GM04504 (cell line): ENCODE measurements at regions not wholly inside any gene's neighbourhood (a gene's known extent, or its start where the extent isn't known, plus 50 kb on each side); places are given as distances from the start of the nearest gene placed in this dataset.

ENCODE experiments used
- DNase-seq: peaks from one replicate; pipeline ENCODE4 v3.0.0-alpha.2; 2012; ENCODE audit warnings: low read depth

GRCh38 chr16:26189536-26189935, 497.8 kb downstream of the HS3ST4 start:
- DNase-seq: no peak

GRCh38 chr16:26194526-26194925, 502.8 kb downstream of the HS3ST4 start:
- DNase-seq: no peak

- no peak for DNase-seq
Observed at GRCh38 chr16:26195225-26195624, 503.5 kb downstream of the HS3ST4 start.

- DNase-seq: no peak
Observed at GRCh38 chr16:26196310-26196709, 504.6 kb downstream of the HS3ST4 start.

GRCh38 chr16:26196802-26197201, 505.0 kb downstream of the HS3ST4 start:
- DNase-seq: no peak

- no peak for DNase-seq
Observed at GRCh38 chr16:26197707-26198106, 505.9 kb downstream of the HS3ST4 start.

GRCh38 chr16:26198221-26198620, 506.5 kb downstream of the HS3ST4 start:
- no peak for DNase-seq

GRCh38 chr16:26204138-26204537, 512.4 kb downstream of the HS3ST4 start:
- no peak for DNase-seq

GRCh38 chr16:26211542-26211941, 519.8 kb downstream of the HS3ST4 start:
- DNase-seq: no peak

- DNase-seq: no peak
Observed at GRCh38 chr16:26212599-26212998, 520.8 kb downstream of the HS3ST4 start.

GRCh38 chr16:26214581-26215174, 522.9 kb downstream of the HS3ST4 start:
- DNase-seq: no peak

GRCh38 chr16:26220894-26221293, 529.1 kb downstream of the HS3ST4 start:
- DNase-seq: no peak

GRCh38 chr16:26231647-26232046, 539.9 kb downstream of the HS3ST4 start:
- no peak for DNase-seq

- no peak for DNase-seq
Observed at GRCh38 chr16:26240807-26241206, 549.0 kb downstream of the HS3ST4 start.

- DNase-seq: no peak
Observed at GRCh38 chr16:26247063-26247462, 555.3 kb downstream of the HS3ST4 start.

GRCh38 chr16:26252598-26252997, 560.8 kb downstream of the HS3ST4 start:
- DNase-seq: no peak

GRCh38 chr16:26261621-26262020, 569.9 kb downstream of the HS3ST4 start:
- DNase-seq: no peak

GRCh38 chr16:26263406-26263805, 571.6 kb downstream of the HS3ST4 start:
- DNase-seq: no peak

GRCh38 chr16:26267641-26268040, 575.9 kb downstream of the HS3ST4 start:
- DNase-seq: no peak

- no peak for DNase-seq
Observed at GRCh38 chr16:26269673-26270072, 577.9 kb downstream of the HS3ST4 start.

GRCh38 chr16:26273607-26274006, 581.8 kb downstream of the HS3ST4 start:
- DNase-seq: no peak

- DNase-seq: no peak
Observed at GRCh38 chr16:26275021-26275590, 583.3 kb downstream of the HS3ST4 start.

GRCh38 chr16:26276289-26276688, 584.5 kb downstream of the HS3ST4 start:
- no peak for DNase-seq

- no peak for DNase-seq
Observed at GRCh38 chr16:26281381-26282110, 589.8 kb downstream of the HS3ST4 start.
